ENCODE measurements at regions not wholly inside any gene's neighbourhood (a gene's known extent, or its start where the extent isn't known, plus 50 kb on each side); places are given as distances from the start of the nearest gene placed in this dataset.

DNA sequence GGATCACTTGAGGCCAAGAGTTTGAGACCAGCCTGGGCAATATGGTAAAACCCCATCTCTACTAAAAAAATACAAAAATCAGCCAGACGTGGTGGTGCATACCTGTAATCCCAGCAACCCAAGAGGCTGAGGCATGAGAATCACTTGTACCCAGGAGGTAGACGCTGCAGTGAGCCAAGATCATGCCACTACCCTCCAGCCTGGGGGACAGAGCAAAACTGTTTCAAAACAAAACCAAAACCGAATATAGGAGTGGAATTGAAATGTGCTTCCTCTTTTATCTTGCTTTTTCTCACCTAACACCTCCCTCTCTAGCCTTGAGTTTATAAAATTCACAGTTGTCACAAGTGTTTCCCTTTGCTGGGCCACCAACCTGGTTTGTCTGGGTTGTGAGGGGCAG lies 181.9 kb downstream of the PAH start:
- Mint-ChIP-seq H3K4me3 (no peak overlapping the region), H3K4me1 (no peaks in the 10 kb centered on the region), H3K9me3 (peaks cover 5% of the 10 kb centered on the region), H3K27me3 (ENCODE audit: low read depth) (no peaks in the 10 kb centered on the region), H3K36me3 (ENCODE audit: low read depth) (no peaks in the 10 kb centered on the region), H3K27ac (ENCODE audit: unreplicated experiment) (no peak overlapping the region)
- TF ChIP-seq, protein P1, sequence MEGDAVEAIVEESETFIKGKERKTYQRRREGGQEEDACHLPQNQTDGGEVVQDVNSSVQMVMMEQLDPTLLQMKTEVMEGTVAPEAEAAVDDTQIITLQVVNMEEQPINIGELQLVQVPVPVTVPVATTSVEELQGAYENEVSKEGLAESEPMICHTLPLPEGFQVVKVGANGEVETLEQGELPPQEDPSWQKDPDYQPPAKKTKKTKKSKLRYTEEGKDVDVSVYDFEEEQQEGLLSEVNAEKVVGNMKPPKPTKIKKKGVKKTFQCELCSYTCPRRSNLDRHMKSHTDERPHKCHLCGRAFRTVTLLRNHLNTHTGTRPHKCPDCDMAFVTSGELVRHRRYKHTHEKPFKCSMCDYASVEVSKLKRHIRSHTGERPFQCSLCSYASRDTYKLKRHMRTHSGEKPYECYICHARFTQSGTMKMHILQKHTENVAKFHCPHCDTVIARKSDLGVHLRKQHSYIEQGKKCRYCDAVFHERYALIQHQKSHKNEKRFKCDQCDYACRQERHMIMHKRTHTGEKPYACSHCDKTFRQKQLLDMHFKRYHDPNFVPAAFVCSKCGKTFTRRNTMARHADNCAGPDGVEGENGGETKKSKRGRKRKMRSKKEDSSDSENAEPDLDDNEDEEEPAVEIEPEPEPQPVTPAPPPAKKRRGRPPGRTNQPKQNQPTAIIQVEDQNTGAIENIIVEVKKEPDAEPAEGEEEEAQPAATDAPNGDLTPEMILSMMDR (conservative IDR thresholded peaks at IDR 0.05) = no peak
- DNase-seq (ENCODE audit: low read depth, low spot score) = no peak

DNA sequence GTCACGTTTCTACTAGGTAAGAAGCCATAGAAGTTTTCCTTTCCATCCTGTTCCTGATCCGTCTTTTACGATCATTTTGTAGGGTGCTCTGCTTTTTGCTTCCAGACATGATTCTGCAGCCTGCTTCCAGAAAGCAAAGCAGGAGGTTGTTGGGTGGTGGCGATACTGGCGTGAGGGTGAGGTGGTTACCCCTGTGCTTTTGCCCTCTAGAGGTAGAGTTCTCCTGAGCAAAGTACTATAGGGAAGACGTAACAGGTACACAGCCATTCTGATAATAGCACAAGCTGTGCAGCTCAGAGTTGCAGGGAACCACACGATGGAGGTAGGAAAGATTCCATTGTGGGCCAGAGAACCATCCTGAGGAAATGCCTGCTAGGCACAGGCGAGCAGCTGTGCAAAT lies 186.0 kb downstream of the PAH start:
- no peaks in the 10 kb centered on the region for H3K27me3 Mint-ChIP-seq (ENCODE audit: low read depth)
- no peaks in the 10 kb centered on the region for H3K36me3 Mint-ChIP-seq (ENCODE audit: low read depth)
- no peak for DNase-seq (ENCODE audit: low read depth, low spot score)
- H3K27ac Mint-ChIP-seq (ENCODE audit: unreplicated experiment) = no peak overlapping the region
- peaks cover 2% of the 10 kb centered on the region for H3K9me3 Mint-ChIP-seq
- peaks cover 18% of the 10 kb centered on the region for H3K4me1 Mint-ChIP-seq
- no peak overlapping the region for H3K4me3 Mint-ChIP-seq
- TF ChIP-seq, protein P1 (conservative IDR thresholded peaks at IDR 0.05) = no peak

DNA sequence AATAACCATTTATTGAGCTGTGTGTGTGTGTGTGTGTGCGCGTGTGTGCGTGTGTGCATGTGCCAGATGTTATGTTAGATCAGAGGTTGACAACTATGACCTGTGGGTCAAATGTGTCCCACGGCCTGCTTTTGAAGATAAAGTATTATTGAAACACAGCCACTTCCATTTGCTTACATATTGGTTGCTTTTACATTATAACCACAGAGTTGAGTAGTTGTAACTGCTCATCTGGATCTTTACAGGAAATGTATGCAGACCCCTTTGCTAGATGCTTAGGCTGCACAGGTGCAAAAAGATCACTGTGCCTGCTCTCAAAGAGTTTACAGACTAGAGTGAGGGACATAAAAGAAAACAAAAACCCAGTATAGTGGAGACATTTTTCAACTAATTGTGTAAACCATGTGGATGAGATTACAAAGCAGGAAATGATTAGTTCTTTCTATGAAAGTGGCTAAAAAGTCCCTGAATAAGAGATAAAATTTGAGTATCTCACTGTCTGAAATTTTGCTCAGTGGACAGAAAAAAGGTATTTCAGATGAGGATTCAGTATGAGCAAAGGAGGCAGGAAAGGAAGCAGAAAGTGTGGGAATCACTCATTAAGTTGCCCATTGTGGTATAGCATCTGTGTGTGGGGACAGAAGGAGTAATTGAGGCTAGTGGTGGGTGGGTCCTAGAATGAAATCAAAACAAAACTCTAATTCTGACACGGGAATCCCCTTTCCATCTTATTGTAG lies 188.4 kb downstream of the PAH start:
- H3K27ac Mint-ChIP-seq (ENCODE audit: unreplicated experiment) = no peak overlapping the region
- TF ChIP-seq, protein P1 (conservative IDR thresholded peaks at IDR 0.05) = no peak
- H3K27me3 Mint-ChIP-seq (ENCODE audit: low read depth) = no peaks in the 10 kb centered on the region

DNA sequence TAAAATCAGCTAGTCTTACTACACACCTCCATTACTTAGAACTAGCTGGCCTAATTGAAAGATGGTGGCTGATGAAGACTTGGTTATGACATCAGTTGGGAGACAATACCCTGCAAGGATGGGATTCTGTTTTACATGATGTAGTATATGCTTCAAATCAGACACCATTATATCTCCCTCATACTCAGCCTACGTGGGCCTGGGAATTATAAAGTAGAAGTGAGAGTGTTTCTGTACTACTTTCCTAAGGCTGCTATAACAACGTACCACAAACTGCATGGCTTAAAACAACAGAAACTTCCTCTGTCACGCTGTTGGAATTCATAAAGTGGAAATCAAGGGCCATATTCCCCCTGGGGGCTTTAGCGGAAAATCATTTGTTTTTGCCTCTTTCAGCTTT lies 190.4 kb downstream of the PAH start:
- Mint-ChIP-seq H3K4me1 (peaks cover 18% of the 10 kb centered on the region), H3K9me3 (no peaks in the 10 kb centered on the region), H3K36me3 (ENCODE audit: low read depth) (no peaks in the 10 kb centered on the region), H3K27ac (ENCODE audit: unreplicated experiment) (no peak overlapping the region), H3K4me3 (no peak overlapping the region), H3K27me3 (ENCODE audit: low read depth) (no peaks in the 10 kb centered on the region)
- DNase-seq (ENCODE audit: low read depth, low spot score) = no peak
- TF ChIP-seq, protein P1 (conservative IDR thresholded peaks at IDR 0.05) = no peak

More for the DNA sequence above, 188.4 kb downstream of the PAH start:
- no peak for DNase-seq (ENCODE audit: low read depth, low spot score)
- H3K9me3 Mint-ChIP-seq = no peaks in the 10 kb centered on the region
- H3K36me3 Mint-ChIP-seq (ENCODE audit: low read depth) = no peaks in the 10 kb centered on the region
- peaks cover 18% of the 10 kb centered on the region for H3K4me1 Mint-ChIP-seq
- H3K4me3 Mint-ChIP-seq = no peak overlapping the region

DNA sequence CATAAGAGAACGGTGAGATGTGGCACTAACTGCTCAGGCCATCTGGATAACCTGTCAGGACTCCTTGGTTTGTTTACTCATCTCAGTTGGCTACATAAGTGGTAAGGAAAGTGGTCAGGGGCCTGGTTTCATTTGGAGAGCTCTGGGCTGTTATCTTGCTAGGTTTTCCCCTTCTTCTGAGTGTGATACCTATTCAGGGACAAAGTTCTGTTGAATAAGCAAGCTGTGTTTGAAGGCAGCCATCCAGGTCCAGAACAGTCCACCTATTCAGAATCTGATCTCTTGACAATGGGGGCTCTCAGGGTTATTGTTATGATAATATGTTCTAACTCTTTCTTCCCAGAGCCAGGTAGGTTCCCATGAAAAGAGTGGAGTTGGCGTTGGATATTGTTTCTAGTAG lies 194.9 kb downstream of the PAH start:
- Mint-ChIP-seq H3K9me3 (peaks cover 3% of the 10 kb centered on the region), H3K27me3 (ENCODE audit: low read depth) (no peaks in the 10 kb centered on the region), H3K4me1 (no peaks in the 10 kb centered on the region), H3K27ac (ENCODE audit: unreplicated experiment) (no peak overlapping the region), H3K4me3 (no peak overlapping the region), H3K36me3 (ENCODE audit: low read depth) (no peaks in the 10 kb centered on the region)
- TF ChIP-seq, protein P1 (conservative IDR thresholded peaks at IDR 0.05) = no peak
- no peak for DNase-seq (ENCODE audit: low read depth, low spot score)

Data from neural crest cell (in vitro differentiated cells).